SK-N-SH (cell line): ENCODE measurements at regions not wholly inside any gene's neighbourhood (a gene's known extent, or its start where the extent isn't known, plus 50 kb on each side); places are given as distances from the start of the nearest gene placed in this dataset.

Experiments
- CTCF ChIA-PET: fragments of 300-600, 350-600 bp; formaldehyde crosslinking; extraction: SDS; loops from one replicate; lab custom pipeline; 2021; lab: Yijun Ruan, JAX
- POLR2A ChIA-PET: fragments of 350-600 bp; sonication (Branson Sonifier 250); formaldehyde crosslinking; extraction: SDS; loops from one replicate; lab custom pipeline; 2020; ENCODE audit warnings: antibody characterized with exemption, inconsistent platforms; lab: Yijun Ruan, JAX
- DNase-seq: peaks from one replicate; pipeline ENCODE4 v3.0.0; 2012
- H2AFZ ChIP-seq: fragments of 200-600 bp; sonication (generic); 2 replicates; pipeline ENCODE4 v1.8.1; 2016; ENCODE audit warnings: antibody characterized with exemption, mild to moderate bottlenecking, low read depth
- H3F3A ChIP-seq: fragments of 200-600 bp; sonication (generic); replicated peaks from 2 replicates; pipeline ENCODE3; 2016; ENCODE audit warnings: antibody characterized with exemption, mild to moderate bottlenecking; ENCODE audit not compliant: insufficient read depth
- H3K27ac ChIP-seq, 2 experiments: fragments of 200-500 bp in 1 of 2; fragments of 200-600 bp in 1 of 2; sonication (Bioruptor generic) in 1 of 2; sonication (generic), shearing (Covaris generic) in 1 of 2; 2 replicates each; pipeline versions ENCODE4 v1.5.1 to v1.6.1; 2014 to 2016; ENCODE audit warnings: low read depth in 2 of 2, inconsistent platforms in 1 of 2, low read length in 1 of 2, mild to moderate bottlenecking in 1 of 2, mixed read lengths in 1 of 2
- H3K27me3 ChIP-seq: fragments of 200-600 bp; sonication (generic), shearing (Covaris generic); 2 replicates; pipeline ENCODE4 v1.6.1; 2016; ENCODE audit warnings: mixed run types; ENCODE audit not compliant: insufficient read depth
- H3K36me3 ChIP-seq, 2 experiments: fragments of 200-500 bp in 1 of 2; fragments of 200-600 bp in 1 of 2; sonication (Bioruptor generic) in 1 of 2; sonication (generic) in 1 of 2; replicated peaks in 1 of 2; 2 replicates each; pipeline versions ENCODE3 to v1.5.1; 2014 to 2016; ENCODE audit warnings: low read length in 1 of 2, mild to moderate bottlenecking in 1 of 2; ENCODE audit not compliant: insufficient read depth in 2 of 2, control insufficient read depth in 1 of 2
- H3K4me1 ChIP-seq, 2 experiments: fragments of 200-500 bp in 1 of 2; fragments of 200-600 bp in 1 of 2; sonication (Bioruptor generic) in 1 of 2; sonication (generic), shearing (Covaris generic) in 1 of 2; 2 replicates each; pipeline versions ENCODE4 v1.5.1 to v1.6.1; 2014 to 2016; ENCODE audit warnings: low read depth in 1 of 2, low read length in 1 of 2, mixed run types in 1 of 2; ENCODE audit not compliant: insufficient read depth in 2 of 2, control insufficient read depth in 1 of 2
- H3K4me2 ChIP-seq: fragments of 200-600 bp; sonication (generic), shearing (Covaris generic); 2 replicates; pipeline ENCODE4 v1.6.1; 2017; ENCODE audit warnings: mixed run types
- H3K4me3 ChIP-seq, 2 experiments: fragments of 200-500 bp in 1 of 2; fragments of 200-600 bp in 1 of 2; sonication (Bioruptor generic) in 1 of 2; sonication (generic), shearing (Covaris generic) in 1 of 2; 2 replicates each; pipeline versions ENCODE4 v1.5.1 to v1.8.1; 2014 to 2016; ENCODE audit warnings: low read depth in 2 of 2, inconsistent platforms in 1 of 2, low read length in 1 of 2, mild to moderate bottlenecking in 1 of 2, mixed read lengths in 1 of 2, moderate library complexity in 1 of 2
- H3K79me2 ChIP-seq: fragments of 200-600 bp; sonication (generic); 2 replicates; pipeline ENCODE4 v1.8.1; 2017; ENCODE audit warnings: mild to moderate bottlenecking; ENCODE audit not compliant: insufficient read depth
- H3K9ac ChIP-seq: fragments of 200-600 bp; sonication (generic); 2 replicates; pipeline ENCODE4 v1.6.1; 2017; ENCODE audit warnings: mixed run types
- H3K9me2 ChIP-seq: fragments of 200-600 bp; sonication (generic); 2 replicates; pipeline ENCODE4 v1.6.1; 2017; ENCODE audit warnings: mixed run types
- H3K9me3 ChIP-seq: fragments of 200-600 bp; sonication (generic); 2 replicates; pipeline ENCODE4 v1.6.1; 2017; ENCODE audit warnings: mixed run types, mild to moderate bottlenecking, moderate library complexity
- H4K20me1 ChIP-seq: fragments of 200-600 bp; sonication (generic); 2 replicates; pipeline ENCODE4 v1.6.1; 2017; ENCODE audit warnings: mild to moderate bottlenecking, mixed run types; ENCODE audit not compliant: insufficient read depth
- EZH2phosphoT487 ChIP-seq: fragments of 200-600 bp; sonication (generic); IDR thresholded peaks from 2 replicates; pipeline ENCODE4 v1.6.1; 2017; ENCODE audit warnings: low read depth, mixed run types, mild to moderate bottlenecking, antibody characterized with exemption, moderate library complexity, borderline replicate concordance
- FOXJ3 ChIP-seq: sonication (generic); formaldehyde crosslinking; IDR thresholded peaks from 2 replicates; pipeline ENCODE4 v1.5.1; 2020; ENCODE audit warnings: mild to moderate bottlenecking, missing genetic modification reagents
- FOXM1 ChIP-seq: IDR thresholded peaks from 2 replicates; pipeline ENCODE4 v1.4.0; 2012; ENCODE audit warnings: low read depth, mild to moderate bottlenecking
- GABPA ChIP-seq: IDR thresholded peaks from 2 replicates; pipeline ENCODE4 v1.4.0; 2012; ENCODE audit warnings: low read depth, mild to moderate bottlenecking
- IRF3 ChIP-seq: fragments of 150-350 bp; IDR thresholded peaks from 2 replicates; pipeline ENCODE4 v1.6.1; 2016; ENCODE audit warnings: mild to moderate bottlenecking, low read depth, low read length
- JUND ChIP-seq: IDR thresholded peaks from 2 replicates; pipeline ENCODE4 v1.4.0; 2012
- MEF2A ChIP-seq: IDR thresholded peaks from 2 replicates; pipeline ENCODE4 v1.4.0; 2012; ENCODE audit warnings: low read depth, borderline replicate concordance
- NFIC ChIP-seq: IDR thresholded peaks from 2 replicates; pipeline ENCODE4 v1.4.0; 2012; ENCODE audit warnings: borderline replicate concordance
- PBX3 ChIP-seq: IDR thresholded peaks from 2 replicates; pipeline ENCODE4; 2012
- RAD21 ChIP-seq: IDR thresholded peaks from 2 replicates; pipeline ENCODE4 v1.6.1; 2012; ENCODE audit warnings: mild to moderate bottlenecking, low read length
- RXRA ChIP-seq: IDR thresholded peaks from 2 replicates; pipeline ENCODE4 v1.4.0; 2012; ENCODE audit warnings: low read depth, mild to moderate bottlenecking, borderline replicate concordance
- SIN3A ChIP-seq: IDR thresholded peaks from 2 replicates; pipeline ENCODE4 v1.6.1; 2012; ENCODE audit warnings: low read depth, mild to moderate bottlenecking, low read length, moderate library complexity, borderline replicate concordance
- SMC3 ChIP-seq: IDR thresholded peaks from 2 replicates; pipeline ENCODE4 v1.6.1; 2012; ENCODE audit warnings: low read depth, low read length, improper control_type of control experiment
- USF1 ChIP-seq: IDR thresholded peaks from 2 replicates; pipeline ENCODE4 v1.4.0; 2012; ENCODE audit warnings: low read depth, borderline replicate concordance
- ZBTB33 ChIP-seq: IDR thresholded peaks from 2 replicates; pipeline ENCODE4 v1.4.0; 2012; ENCODE audit warnings: low read depth, borderline replicate concordance
- WGBS: methylation state at CpG from one replicate; pipeline ENCODE4 v1.1.6; 2017; ENCODE audit warnings: low lambda C conversion rate; 5-methylcytosine and 5-hydroxymethylcytosine counted together

- Histone ChIP-seq H2AFZ (no peak overlapping the region), H3K27ac (no peak overlapping the region), H3K4me2 (no peak overlapping the region), H3K79me2 (no peaks in the 10 kb centered on the region), H4K20me1 (no peaks in the 10 kb centered on the region), H3K9me3 (no peaks in the 10 kb centered on the region), H3K9ac (no peak overlapping the region), H3K36me3 (no peaks in the 10 kb centered on the region), H3K4me1 (no peaks in the 10 kb centered on the region), H3K27me3 (no peaks in the 10 kb centered on the region), H3K4me3 (no peak overlapping the region), H3K9me2 (no peaks in the 10 kb centered on the region), H3F3A (no peaks in the 10 kb centered on the region)
- no peak for DNase-seq
- TF ChIP-seq JUND (no peak), FOXJ3 (CRISPR knock-in tag) (no peak), RXRA (no peak), PBX3 (no peak), RAD21 (no peak), FOXM1 (no peak), NFIC (no peak), IRF3 (no peak), MEF2A (no peak), GABPA (no peak), SIN3A (no peak), USF1 (no peak), ZBTB33 (no peak), EZH2phosphoT487 (no peak), SMC3 (no peak)
- POLR2A ChIA-PET, result no interaction called here
- WGBS, result 35% methylated on average over 3 of the region's 3 CpGs
- CTCF ChIA-PET, result no interaction called here
These were observed 109.1 kb downstream of the LMO4 start for GRCh38 chr1:87437663-87438295.
